CD4-positive, alpha-beta T cell treated with Interleukin-6 for 4 hours (primary cell): ENCODE measurements at regions not wholly inside any gene's neighbourhood (a gene's known extent, or its start where the extent isn't known, plus 50 kb on each side); places are given as distances from the start of the nearest gene placed in this dataset.
A peak's percentile ranks its signal among the peaks of the same experiment; 100 is the strongest.

Experiments
- DNase-seq: peaks from one replicate; pipeline ENCODE4 v3.0.0-alpha.2; 2020; ENCODE audit warnings: mixed read lengths

DNA sequence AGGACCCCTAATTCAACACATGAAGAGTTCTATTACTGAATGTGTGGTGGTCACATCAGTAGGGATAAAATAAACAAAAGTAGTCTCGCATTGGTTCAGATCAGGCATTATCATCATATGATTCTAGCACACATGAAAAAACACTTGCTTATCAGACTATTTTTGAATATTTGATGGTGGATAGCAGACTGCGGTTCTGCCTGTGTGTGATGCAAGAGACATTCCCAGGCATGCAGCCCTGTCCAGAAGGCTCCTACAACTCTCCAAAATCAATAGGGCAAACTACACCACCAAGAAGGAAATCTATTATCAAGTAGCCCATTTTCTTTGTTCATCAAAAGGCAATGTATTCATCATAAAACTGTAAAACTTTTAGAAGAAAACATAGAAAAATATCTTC is 304.7 kb downstream of the DUSP10 start:
- DNase-seq, result no peak

DNA sequence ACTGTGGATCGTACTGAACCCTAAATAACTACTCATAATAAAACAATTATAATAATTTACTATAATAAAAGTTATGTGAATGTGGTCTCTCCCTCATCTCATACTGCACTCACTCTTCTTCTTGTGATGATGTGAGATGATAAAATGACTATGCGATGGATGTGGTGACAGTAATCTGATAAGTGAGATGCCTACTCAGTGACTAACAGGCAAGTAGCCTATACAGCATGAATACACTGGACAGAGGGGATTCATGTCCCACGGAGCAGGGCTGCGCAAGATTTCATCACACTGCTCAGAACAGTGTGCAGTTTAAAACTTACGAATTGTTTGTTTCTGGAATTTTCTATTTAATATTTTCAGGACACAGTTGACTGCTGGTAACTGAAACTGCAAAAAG is 304.0 kb downstream of the DUSP10 start:
- DNase-seq, result no peak

- DNase-seq, result peak; percentile 56
Observed at GRCh38 chr1:221439008-221439746, 302.7 kb downstream of the DUSP10 start.

- DNase-seq, result peak; percentile 24
Observed at GRCh38 chr1:221439747-221440501, 302.0 kb downstream of the DUSP10 start.

- DNase-seq, result no peak
Observed at GRCh38 chr1:221440658-221441057, 301.2 kb downstream of the DUSP10 start.

DNA sequence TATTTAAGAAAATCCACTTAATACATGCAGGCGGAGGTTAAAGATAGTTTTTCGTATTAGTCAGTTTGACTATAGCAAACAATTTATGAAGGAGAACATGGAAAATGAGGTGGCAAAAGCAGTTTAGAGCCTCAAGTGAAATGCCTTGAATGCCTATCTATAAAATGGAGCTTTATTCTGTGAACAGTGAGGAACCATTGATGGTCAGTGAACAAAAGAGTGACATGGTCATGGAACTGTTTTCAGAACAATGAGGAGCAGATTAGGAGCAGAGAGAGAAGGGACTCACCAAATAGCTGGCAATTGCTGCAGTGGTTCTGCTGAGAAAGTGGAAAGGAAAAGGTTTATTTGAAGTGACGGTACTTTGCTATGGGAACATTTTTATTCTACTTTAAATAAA is 299.8 kb downstream of the DUSP10 start:
- DNase-seq, result no peak

GRCh38 chr1:221444346-221444745 is 297.5 kb downstream of the DUSP10 start:
- DNase-seq, result no peak

DNA sequence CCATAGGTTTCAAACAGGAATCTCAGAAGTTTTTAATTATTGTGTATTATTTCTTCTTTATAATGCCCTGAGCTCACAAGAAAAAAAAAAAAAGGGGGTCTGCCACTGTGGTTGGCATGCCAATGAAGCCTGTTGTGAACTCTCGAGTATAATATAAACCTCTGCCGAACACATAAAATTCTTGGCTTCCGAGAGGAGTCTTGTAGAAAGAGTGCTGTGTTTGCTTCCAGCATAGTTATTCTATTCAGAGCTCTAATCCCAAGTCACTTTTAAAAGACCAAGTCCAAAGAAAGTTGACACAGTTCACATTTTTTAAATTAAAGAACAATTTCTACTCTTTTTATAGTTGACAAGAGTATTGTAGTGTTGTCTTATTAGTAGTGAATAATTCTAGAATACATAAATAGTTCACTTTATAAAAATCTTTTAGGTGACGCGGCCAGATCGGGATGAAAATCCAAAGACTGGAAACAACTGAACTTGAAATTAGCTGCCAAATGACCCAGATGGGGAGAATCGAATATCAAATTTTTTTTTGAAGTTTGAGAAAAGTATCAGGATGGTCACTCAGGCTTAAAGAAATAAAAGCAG is 293.2 kb downstream of the DUSP10 start:
- DNase-seq, result no peak

DNA sequence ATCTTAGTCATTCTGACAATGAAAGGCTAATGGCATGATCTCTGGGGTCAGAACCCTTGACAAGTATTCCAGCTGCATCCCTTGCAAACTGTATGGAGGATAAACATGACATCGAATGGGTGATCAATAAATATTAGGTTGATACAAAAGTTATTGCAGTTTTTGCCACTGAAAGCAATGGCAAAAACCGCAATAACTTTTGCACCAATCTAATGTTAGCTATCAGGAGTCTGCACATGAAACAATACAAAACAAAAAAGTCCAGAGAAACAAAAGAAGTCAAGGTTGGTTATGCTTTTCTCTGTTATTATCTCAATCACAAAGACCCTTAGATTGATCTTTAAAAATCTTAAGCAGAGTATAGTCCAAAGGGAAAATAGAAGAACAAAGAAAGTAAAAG is 292.7 kb downstream of the DUSP10 start:
- no peak for DNase-seq

DNA sequence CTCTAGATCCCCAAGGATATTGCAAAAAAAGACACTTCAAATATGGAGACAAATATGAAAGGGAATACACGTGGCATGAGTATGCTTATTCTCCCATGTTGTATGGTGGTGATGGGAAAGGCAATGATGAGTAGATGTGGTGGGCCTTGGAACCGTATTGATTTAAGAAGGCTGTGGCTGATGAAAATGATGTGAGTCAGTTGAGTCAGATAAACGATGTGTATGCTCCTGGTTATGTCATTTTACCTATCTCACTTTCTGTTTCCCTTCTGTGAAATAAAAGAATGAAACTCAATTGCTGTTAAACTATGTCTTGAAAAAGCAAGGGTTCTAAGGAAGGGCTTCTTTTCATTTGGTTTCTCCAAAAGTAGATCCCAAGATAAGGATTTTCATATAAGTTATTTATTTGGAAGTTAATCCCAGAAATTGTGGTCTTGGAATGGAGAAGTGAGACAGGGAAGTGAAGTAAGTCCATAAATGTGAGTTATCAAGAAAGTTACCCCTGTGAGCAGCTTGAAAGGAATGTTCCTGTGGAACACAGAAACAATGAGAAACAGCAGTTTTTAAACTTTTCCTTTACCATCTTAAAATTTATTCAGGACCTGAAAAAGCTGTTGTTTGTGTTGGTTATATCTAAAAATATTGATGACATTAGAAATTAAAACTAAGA is 292.0 kb downstream of the DUSP10 start:
- no peak for DNase-seq

GRCh38 chr1:221451741-221452140 is 290.1 kb downstream of the DUSP10 start:
- no peak for DNase-seq

DNA sequence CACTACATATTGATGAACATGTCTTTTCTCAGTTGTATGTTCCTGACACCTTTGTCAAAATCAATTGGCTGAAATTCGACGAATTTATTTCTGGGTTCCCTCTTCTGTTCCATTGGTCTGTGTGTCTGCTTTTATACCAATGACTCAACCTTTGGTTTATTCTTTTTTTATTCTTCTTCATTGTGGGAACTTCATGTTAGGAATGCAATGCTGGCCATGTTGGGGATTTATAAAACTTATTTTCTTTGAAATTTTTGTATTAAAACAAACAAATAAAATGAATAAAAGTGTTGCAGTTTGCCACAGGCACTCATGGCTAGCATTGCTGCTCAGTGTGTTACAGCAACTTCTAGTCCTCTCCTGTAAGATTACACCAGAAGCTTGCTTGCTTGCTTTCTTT is 287.8 kb downstream of the DUSP10 start:
- DNase-seq, result no peak

GRCh38 chr1:221456918-221457317 is 285.0 kb downstream of the DUSP10 start:
- no peak for DNase-seq

- no peak for DNase-seq
Observed at GRCh38 chr1:221457685-221458446, 284.0 kb downstream of the DUSP10 start.

GRCh38 chr1:221458447-221459156 is 283.3 kb downstream of the DUSP10 start:
- DNase-seq, result no peak

DNA sequence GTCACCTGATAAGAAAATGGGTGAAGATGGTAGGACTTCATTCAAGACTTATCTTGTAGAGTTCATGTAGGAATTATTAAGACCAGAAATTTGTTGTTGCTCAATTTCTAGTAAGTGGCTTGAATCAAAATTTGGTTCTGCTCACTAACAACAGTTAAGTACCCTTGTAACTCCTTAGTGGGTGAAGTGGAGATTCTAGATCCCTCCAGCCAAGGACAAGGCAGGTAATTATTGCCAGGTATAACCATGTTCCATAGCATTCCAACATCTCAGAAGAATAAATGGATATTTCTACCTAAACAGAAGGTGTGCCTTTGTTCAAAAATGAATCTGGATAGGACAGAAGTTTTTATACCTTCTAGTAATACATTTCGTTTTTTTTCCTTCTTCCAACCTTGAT is 282.3 kb downstream of the DUSP10 start:
- DNase-seq, result no peak

- DNase-seq, result no peak
Observed at GRCh38 chr1:221462345-221462744, 279.5 kb downstream of the DUSP10 start.

- no peak for DNase-seq
Observed at GRCh38 chr1:221468546-221468945, 273.3 kb downstream of the DUSP10 start.

- no peak for DNase-seq
Observed at GRCh38 chr1:221469476-221469875, 272.4 kb downstream of the DUSP10 start.

DNA sequence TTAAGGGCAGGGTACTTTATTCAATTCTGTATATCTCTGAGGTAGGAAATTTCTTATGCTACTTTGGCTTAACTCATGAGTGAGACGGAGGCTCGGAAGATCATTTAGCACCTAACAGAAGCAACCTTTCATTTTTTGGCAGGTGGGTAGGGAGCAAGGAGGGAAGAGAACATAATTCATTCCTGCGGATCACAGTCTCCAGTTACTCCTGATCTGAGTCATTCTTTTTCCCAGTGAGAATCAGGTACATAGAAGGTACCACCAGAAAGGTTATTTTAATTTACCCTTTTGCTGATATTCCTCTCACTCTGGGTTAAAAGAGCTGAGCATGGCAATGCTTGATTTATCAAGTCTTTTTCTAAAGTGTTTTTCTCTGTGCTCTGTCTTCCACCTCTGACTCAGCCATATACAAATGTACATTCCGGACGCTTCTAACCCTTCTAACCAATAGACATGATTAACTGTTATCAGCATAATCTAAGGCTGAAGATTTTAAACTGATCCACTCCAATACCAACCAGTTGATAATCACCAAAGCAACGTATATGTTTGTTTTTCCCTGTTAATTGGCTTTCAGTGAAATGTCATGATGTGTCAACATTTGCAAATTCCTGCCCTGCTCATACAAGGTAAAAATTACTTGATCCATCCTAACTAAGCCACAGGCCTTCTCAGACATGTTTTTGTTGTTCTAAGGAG is 271.7 kb downstream of the DUSP10 start:
- DNase-seq, result no peak

DNA sequence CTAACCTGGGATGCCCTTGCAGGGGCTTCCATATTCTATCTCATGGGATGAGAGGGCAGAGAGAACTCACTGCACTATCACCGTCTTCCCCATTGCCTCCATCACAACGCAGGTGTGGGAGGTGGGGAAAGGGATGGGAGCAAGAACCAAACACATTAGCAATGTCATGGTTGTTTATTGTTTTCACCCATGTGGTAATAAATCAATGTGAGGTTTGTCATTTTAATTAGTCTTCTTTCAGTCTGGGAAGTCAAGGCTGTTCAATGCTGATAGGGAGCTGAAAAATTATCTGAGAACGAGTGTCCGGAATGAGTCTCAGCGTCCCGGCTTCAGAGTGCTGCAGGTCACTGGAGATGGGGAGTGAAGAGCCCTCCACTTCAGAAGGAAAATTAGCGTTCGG is 268.5 kb downstream of the DUSP10 start:
- no peak for DNase-seq
